Glutamatergic neuron (in vitro differentiated cells): ENCODE measurements at regions not wholly inside any gene's neighbourhood (a gene's known extent, or its start where the extent isn't known, plus 50 kb on each side); places are given as distances from the start of the nearest gene placed in this dataset.
A peak's percentile ranks its signal among the peaks of the same experiment; 100 is the strongest.

Experiments
- DNase-seq: peaks from one replicate; pipeline ENCODE4 v3.0.0; 2022
- H3K27ac Mint-ChIP-seq: one replicate; pipeline ENCODE4 v1.8.0; 2020; ENCODE audit warnings: mild to moderate bottlenecking, mixed read lengths, inconsistent platforms; ENCODE audit not compliant: unreplicated experiment
- H3K27me3 Mint-ChIP-seq: one replicate; pipeline ENCODE4 v1.8.0; 2020; ENCODE audit warnings: mild to moderate bottlenecking, moderate library complexity, mixed read lengths, inconsistent platforms; ENCODE audit not compliant: unreplicated experiment
- H3K36me3 Mint-ChIP-seq: one replicate; pipeline ENCODE4 v1.8.0; 2020; ENCODE audit warnings: mild to moderate bottlenecking, mixed read lengths, inconsistent platforms; ENCODE audit not compliant: unreplicated experiment
- H3K4me1 Mint-ChIP-seq: one replicate; pipeline ENCODE4 v1.8.0; 2020; ENCODE audit warnings: mild to moderate bottlenecking, low read depth, mixed read lengths, inconsistent platforms; ENCODE audit not compliant: unreplicated experiment
- H3K4me3 Mint-ChIP-seq: one replicate; pipeline ENCODE4 v1.8.0; 2020; ENCODE audit warnings: mild to moderate bottlenecking, mixed read lengths, inconsistent platforms; ENCODE audit not compliant: unreplicated experiment
- H3K9me3 Mint-ChIP-seq: one replicate; pipeline ENCODE4 v1.8.0; 2020; ENCODE audit warnings: mild to moderate bottlenecking, moderate library complexity, mixed read lengths, inconsistent platforms; ENCODE audit not compliant: unreplicated experiment
- TF ChIP-seq, protein P1 (sequence below): fragments of 200-600 bp; sonication (generic); IDR thresholded peaks from one replicate; pipeline ENCODE4 v1.5.0; 2021; ENCODE audit not compliant: partially characterized antibody, unreplicated experiment

DNA sequence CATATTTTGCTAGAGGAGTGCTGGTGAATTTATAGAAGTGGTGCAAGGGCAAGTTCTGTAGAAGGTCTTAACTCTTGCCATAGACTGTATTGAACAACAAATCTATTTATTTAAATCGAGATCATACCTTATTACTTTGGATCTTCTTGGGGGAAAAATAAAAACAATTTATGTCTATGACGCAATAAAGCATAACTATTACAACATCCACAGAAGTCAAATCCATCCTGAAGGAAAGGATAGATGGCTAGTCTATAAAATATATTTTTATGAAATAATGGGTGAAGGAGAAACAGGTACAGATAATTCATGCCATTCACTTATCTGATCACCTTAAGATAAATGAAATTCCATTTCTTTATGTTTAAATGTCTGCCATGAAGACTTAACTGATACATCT, 1168.8 kb upstream of the AGA start:
- no peak for DNase-seq
- Mint-ChIP-seq H3K27ac (no peak overlapping the region), H3K36me3 (no peaks in the 10 kb centered on the region), H3K27me3 (no peaks in the 10 kb centered on the region), H3K4me3 (no peak overlapping the region), H3K4me1 (no peaks in the 10 kb centered on the region), H3K9me3 (no peaks in the 10 kb centered on the region)
- TF ChIP-seq, protein P1, sequence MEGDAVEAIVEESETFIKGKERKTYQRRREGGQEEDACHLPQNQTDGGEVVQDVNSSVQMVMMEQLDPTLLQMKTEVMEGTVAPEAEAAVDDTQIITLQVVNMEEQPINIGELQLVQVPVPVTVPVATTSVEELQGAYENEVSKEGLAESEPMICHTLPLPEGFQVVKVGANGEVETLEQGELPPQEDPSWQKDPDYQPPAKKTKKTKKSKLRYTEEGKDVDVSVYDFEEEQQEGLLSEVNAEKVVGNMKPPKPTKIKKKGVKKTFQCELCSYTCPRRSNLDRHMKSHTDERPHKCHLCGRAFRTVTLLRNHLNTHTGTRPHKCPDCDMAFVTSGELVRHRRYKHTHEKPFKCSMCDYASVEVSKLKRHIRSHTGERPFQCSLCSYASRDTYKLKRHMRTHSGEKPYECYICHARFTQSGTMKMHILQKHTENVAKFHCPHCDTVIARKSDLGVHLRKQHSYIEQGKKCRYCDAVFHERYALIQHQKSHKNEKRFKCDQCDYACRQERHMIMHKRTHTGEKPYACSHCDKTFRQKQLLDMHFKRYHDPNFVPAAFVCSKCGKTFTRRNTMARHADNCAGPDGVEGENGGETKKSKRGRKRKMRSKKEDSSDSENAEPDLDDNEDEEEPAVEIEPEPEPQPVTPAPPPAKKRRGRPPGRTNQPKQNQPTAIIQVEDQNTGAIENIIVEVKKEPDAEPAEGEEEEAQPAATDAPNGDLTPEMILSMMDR: no peak

DNA sequence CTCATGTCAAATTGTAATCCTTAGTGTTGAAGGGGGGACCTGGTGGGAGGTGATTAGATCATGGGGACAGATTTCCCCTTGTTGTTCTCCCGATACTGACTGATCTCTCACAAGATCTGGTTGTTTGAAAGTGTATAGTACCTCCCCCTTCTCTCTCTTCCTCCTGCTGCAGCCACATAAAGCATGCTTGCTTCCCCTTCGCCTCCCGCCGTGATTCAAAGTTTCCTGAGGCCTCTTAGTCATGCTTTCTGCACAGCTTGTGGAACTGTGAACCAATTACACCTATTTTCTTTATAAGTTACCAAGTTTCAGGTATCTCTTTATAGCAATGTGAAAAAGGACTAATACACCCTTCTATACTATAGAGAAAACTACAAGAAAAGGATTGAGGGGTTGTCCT, 1170.5 kb upstream of the AGA start:
- TF ChIP-seq, protein P1: no peak
- Mint-ChIP-seq H3K36me3 (no peaks in the 10 kb centered on the region), H3K4me1 (no peaks in the 10 kb centered on the region), H3K27me3 (no peaks in the 10 kb centered on the region), H3K9me3 (no peaks in the 10 kb centered on the region), H3K4me3 (no peak overlapping the region), H3K27ac (no peak overlapping the region)
- no peak for DNase-seq

DNA sequence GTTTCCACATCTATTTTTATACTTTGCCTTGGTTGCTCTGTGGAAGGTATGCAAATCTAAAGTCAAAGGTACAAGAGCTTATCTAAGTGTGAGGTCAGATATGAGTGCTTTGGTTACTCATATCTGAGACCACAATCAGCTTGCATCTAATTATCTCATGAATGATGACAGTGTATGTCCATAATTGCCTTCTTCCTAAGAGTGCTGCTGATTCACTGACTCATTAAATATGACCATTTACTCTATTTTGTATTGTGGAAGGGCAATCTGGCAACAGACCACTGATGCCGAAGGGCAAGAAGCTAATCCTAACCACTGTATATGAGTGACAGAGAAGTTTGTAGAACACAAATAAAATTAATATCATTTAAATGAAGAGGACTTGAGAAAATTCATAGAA, 1190.2 kb upstream of the AGA start:
- DNase-seq: no peak
- H3K36me3 Mint-ChIP-seq: no peaks in the 10 kb centered on the region
- H3K27ac Mint-ChIP-seq: no peak overlapping the region
- H3K4me3 Mint-ChIP-seq: no peak overlapping the region
- TF ChIP-seq, protein P1: no peak
- no peaks in the 10 kb centered on the region for H3K27me3 Mint-ChIP-seq
- H3K4me1 Mint-ChIP-seq: no peaks in the 10 kb centered on the region
- peaks cover 2% of the 10 kb centered on the region for H3K9me3 Mint-ChIP-seq

DNA sequence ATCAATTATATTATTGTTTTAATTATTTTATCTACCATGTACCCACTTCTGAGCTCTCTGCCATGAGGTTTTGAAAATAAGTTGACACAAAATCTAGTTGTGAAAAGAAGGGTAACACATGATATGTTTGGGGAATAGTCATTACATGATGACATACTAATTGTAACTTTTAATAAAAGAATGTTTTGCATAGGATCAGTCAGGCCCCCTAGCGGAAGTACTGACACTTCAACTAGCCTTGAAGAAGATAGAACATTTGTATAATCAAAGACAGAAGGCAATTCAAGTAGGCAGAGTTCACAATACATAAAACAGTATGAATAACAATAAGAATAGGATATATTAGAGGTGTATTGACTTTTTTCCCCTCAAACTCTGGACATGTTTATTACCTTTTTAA, 1191.0 kb upstream of the AGA start:
- Mint-ChIP-seq H3K4me1 (no peaks in the 10 kb centered on the region), H3K4me3 (no peak overlapping the region), H3K27ac (no peak overlapping the region), H3K27me3 (peaks cover 2% of the 10 kb centered on the region), H3K9me3 (peaks cover 2% of the 10 kb centered on the region), H3K36me3 (no peaks in the 10 kb centered on the region)
- DNase-seq: no peak
- TF ChIP-seq, protein P1: peak; percentile 26

DNA sequence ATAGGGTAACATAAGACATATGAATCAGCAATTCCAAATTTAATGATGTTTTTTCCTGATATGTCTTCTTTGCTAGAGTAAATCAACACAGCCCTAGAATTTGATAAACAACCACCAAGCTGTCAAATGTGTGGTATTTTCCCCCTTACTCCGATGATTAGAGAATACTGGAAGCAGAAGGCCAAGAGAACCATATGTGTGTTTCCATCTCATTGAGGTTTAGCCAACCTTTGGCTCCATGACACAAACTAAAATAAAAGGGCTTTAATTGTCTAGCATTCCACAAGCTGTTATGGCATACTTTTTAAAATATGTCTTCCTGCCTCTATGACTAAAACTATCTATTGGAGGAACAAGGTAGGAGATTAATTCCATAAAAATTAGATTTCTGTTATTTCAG, 1222.4 kb upstream of the AGA start:
- TF ChIP-seq, protein P1: no peak
- H3K4me3 Mint-ChIP-seq: no peak overlapping the region
- no peaks in the 10 kb centered on the region for H3K27me3 Mint-ChIP-seq
- no peaks in the 10 kb centered on the region for H3K36me3 Mint-ChIP-seq
- no peaks in the 10 kb centered on the region for H3K4me1 Mint-ChIP-seq
- no peak overlapping the region for H3K27ac Mint-ChIP-seq
- no peak for DNase-seq
- H3K9me3 Mint-ChIP-seq: no peaks in the 10 kb centered on the region
